COLO668 (cell line): ENCODE measurements at regions not wholly inside any gene's neighbourhood (a gene's known extent, or its start where the extent isn't known, plus 50 kb on each side); places are given as distances from the start of the nearest gene placed in this dataset.

Experiments used
- DNase-seq: peaks from one replicate; lab custom pipeline; 2025; ENCODE audit not compliant: unreplicated experiment; lab: John Stamatoyannopoulos, UW

DNA sequence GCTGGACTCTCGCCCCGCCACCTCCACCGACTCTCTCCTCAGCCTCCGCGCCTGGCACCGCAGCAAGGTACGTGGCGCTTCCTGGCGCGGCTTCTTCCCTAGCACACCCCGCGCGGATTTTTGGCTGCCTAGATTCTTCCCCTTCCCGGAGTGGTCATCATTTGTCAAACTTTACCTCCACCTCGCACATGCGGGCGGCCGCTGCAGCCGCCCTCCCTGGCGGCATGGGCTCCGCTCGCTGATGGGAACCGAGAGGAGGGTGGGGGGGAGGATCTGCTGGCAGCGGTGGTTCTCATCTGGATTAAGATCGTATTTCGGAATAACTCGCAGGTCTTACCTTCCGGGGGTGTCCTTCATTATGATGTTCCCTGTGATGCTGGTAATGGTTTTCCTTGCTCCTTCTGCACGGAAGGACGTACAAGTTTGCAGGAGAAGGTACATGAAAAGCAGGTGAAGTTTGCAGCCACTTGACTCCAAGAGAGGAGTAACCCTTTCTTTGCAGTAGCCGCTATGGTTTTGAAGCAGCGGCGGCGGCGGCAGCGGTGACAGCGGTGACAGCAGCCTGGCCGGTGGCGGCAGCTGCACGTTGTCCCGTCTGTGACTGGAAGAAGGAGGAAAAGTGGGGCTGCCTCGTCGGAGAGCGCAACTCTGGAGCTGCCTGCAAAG is 2183.9 kb upstream of the TENM3 start:
- DNase-seq: peak; percentile 50

DNA sequence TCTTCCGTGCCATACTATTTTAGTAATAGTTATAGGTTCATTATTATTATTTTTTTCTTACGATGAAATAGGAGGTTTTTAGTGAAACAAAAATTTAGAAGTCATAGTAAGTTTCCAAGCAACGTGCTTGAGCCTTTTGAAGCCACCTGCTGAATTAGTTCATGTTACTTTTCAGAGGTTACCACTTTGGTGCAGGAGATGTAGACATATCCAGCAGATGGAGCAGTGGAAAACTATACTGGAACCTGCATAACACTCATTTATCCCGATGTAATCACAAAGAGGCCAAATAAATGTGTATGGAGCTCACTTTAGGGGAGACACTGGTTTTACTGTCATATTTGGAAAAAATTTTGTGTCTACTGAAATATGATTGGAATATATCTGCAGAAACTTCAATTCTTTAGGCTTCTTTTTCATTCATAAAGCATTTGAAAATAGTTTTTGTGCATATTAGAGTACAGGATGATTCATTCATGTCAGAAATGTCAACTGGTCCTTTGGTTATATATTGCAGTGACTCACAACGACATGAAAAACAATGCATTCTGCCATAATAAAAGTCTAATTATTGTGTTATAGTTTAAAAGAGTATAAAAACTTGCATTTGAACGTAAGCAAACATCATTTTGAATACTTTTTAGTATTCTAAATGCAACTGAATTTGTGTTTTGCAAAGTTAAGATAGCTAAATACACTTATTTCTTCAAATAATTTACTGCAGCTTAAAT is 2182.9 kb upstream of the TENM3 start:
- DNase-seq: no peak

DNA sequence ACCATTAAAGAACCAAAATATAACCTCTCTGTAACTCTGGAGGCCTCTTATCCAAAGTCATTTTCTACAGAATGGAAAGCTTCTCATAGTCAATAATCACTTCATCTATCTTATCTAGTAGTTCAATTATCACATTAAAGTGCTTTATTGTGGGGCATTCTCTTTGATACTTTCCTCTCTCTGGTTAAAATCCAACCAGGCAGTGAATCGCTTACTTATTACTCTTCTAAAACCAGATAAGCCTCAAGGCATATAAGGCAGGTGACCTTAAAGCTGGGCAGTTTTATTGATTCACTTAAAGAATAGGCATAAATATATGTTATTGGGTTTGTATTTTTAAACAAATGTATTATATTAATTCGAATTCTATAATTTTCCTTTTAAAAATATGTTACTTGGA is 2162.1 kb upstream of the TENM3 start:
- DNase-seq: no peak

DNA sequence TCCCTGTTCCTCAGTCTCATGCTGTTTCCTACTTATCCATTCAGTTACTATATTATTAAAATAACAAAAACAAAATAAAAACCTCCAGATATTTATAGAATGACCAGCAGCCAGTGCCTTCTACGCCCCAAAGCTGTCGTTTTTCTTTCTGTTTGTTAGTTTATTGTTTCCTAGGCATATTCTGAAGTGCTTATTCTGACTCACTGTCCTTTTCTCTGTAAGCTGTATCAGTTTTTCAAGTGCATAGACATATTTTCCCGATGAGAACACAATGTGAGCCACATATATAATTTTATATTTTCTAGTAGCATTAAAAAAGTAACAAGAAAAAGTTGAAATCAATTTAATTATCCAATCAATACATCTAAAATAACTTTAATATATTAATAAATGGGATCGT is 2158.6 kb upstream of the TENM3 start:
- DNase-seq: no peak

DNA sequence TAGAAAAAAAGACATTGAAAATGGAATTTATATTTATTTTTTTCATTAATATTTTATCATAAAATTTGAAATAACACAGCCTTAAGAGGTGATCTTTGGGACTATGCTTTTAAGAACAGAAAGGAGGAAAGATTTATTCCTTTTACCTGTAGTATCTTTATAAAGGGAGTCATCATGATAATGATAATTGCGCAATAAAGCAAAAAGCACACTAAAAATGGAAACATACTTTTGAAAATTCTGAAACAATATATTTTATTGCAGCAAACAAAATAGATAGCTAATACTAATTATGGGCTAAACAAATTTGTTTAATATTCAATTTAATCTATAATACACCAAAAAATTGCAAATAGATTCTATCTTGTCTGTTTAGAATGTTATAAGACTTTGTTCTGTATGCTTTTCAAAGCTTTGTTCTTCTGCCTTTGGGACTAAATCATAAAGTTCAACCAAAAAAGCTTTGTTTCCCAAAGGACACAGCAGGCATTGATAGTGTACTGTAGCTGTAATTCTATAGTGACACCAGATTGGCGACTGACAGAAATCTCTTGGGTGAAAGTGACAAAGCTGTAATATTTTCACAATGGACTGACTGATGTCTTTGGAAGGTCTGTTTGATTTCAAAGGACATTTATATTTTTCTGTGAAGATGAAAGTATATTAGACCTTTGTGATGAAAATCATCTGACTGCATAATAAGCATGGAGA is 2156.6 kb upstream of the TENM3 start:
- no peak for DNase-seq

DNA sequence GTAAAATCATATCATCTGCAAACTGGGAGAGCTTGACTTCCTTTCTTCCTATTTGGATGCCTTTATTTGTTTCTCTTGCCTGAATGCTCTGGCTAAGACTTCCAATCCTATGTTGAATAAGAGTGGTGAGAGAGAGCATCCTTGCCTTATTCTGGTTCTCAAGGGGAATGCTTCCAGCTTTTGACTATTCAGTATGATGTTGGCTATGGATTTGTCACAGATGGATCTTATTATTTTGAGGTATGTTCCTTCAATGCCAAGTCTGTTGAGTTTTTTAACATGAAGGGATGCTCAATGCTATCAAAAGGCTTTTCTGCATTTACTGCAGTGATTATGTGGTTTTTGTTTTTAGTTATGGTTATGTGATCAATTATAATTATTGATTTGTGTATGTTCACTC is 2144.6 kb upstream of the TENM3 start:
- DNase-seq: no peak

DNA sequence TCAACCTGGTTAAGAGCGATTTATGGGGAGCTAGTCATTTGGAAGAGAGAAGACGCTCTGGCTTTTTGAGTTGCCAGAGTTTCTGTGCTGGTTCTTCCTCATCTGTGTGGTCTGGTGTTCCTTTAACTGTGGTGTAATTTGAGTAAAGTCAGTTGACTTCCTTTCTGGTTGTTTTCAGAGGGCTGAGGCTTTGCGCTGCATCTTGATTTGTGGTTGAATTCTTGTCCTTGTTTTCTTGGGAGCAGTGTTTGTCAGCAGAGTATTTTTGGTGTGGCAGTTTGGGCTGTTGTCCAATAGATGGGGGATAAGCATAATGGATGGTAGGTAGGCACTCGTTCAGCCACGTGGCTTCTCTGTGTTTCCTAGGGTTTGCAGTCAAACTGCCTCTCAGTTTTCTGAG is 2143.2 kb upstream of the TENM3 start:
- DNase-seq: no peak

DNA sequence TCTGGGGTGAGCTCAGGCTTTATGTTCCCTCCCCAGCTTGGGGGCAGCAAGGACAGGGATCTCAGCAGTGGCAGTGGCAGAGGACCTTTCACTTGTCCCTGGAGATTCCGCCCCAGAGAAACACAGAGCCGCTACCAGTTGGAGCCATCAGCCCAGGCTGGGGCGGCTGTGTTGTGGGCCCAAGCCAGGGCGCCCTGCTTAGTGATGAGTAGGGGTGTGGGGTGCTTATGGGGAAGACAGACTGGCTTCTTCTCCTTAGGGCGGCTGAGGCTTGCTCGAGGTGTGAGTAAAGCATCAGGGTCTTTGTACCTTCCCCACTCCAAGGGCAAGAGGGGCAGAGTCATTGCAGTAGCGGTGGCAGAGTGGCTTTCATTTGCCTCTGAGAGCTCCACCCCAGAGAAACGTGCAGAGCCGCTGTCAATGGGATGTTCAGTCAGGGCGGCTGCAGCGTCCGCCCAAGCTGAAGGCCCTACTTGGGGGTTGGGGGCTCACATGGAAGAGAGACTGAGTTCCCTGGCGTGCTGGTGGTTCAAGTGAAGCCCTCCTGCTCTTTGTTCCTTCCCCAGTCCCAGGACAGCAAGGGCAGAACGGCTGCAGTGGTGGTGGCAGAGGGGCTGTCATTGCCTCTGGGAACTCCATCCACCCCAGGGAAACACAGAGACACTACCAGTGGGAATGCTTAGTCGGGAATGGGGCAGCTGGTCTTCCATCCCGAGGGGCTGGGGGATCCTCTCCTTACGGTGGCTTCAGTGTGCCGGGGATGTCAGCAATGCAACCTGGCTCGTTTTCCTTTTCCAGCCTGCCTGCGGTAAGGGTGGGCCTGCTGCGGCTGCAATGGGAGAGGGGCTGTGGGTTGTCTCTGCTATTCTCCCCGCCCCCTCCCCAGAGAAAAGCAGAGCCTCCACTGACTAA is 2142.5 kb upstream of the TENM3 start:
- DNase-seq: no peak

DNA sequence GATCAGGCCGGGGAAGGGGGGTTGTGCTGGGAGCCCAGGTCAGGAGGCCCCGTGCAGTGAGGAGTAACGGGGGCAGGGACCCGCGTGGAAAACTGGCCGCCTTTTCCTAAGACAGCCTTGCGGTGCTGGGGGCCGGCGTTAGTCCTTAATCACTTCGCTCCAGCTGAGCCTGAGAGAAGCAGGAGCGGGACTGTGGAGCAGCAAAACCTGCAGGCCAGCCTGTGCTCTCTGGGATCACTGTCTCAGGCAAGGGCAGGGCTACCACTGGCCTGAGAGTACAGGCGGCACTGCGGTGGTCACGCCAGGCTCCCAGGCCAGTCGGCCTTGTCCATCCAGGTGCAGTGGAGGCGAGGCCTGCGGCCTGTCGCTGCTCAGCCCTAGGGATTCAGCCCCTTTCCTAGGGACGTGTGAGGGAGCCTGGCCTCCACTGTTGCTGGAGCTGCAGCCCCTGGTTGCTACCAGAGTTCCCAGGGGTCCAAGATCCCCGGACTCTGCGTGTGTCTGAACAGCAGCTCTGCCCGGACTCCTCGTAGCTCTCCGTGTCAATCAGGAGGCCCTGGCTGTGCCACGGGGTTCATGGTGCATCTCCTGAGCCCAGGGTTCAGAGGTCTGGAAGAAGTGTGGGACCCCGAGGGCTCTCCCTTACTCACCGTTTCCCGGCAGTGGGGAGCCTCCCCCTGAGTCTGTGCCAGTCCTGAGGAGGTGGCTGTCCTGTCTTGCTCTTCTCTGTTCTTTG is 2141.7 kb upstream of the TENM3 start:
- no peak for DNase-seq

DNA sequence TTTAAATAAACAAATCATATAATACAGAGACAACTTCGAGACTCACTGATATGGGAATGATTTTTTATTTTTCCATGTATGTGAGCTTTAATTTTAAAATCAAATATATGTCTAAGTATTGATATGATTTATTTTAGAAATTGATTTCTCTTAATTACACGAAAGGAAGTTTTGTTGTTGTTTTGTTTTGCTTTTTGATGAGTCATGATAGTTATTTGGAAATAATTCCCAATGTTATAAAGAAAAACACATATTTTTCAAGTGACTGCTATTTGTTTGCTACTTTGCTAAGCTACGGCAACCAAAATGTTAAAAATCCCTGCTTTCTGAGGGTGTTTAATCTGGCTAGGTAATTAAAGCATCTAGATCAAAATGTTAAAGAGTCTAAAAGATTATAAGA is 2139.4 kb upstream of the TENM3 start:
- DNase-seq: no peak

DNA sequence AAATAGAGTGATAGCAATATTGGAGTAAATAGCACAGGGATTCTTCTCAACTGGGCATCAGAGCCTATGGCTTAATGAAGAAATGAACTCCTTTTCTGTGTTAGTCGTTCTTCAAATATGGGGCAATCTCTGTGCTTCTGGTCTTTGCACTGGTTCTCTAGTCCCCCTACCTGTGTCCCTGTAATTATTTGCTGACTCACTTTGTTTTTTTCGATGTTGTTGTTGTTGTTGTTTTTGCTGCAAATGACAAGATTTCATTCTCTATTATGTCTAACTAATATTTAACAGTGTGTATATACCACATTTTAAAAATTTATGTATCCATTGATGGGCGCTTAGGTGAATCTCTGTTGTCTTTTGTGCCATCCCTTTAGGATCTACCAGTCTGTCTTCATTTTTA is 2137.8 kb upstream of the TENM3 start:
- DNase-seq: no peak

DNA sequence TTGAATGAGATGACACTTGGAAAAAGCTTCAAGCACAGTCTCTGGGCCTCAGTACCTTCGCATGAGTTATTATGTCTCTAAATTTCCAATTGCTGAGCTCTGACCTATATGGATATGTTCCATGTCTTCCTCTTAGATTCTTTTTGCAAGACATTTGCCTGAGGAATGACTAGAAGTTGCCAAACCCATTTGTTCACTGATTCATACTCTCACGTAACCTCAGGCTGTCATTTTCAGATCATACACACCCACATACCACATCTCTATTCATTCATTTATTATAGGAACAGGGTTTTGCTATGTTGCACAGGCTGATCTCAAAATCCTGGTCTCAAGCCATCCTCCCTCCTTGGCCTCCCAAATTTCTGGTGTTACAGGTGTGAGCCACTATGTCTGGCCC is 2137.1 kb upstream of the TENM3 start:
- DNase-seq: no peak

DNA sequence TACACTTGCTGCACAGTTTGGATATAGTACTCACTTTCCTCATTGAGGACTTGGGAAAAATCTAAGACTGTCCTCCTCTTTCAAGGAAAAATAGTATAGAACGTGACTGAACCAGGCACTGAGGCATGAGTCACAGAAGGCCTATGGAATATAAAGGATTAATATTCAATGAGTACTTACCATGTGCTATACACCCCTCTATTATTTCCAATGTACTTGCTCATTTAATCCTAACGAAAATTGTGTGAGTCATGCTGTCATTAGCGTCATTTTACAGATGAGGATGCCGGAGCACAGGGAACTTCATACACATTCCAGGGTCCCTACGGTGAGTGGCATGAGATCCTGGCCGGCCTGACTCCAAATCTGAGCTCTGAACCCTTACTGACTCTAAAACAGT is 2136.2 kb upstream of the TENM3 start:
- DNase-seq: no peak

DNA sequence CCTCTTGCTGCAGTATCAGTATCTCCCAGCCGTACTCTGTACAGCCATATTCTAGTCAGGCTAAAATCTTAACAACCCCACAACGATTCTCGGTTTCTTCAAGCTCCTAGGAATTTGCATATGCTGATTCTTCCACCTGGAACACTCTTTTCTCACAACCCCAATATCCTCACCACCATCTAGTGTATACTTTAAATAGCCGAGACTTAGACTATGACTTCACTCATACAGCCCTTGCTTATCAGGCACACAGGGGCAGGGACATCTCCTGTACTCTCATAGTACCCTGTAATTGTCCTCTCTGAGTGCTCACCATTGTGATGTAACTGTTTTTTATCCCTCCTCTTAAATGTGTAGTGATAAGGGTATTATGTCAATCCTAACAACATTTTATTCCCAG is 2126.4 kb upstream of the TENM3 start:
- no peak for DNase-seq

DNA sequence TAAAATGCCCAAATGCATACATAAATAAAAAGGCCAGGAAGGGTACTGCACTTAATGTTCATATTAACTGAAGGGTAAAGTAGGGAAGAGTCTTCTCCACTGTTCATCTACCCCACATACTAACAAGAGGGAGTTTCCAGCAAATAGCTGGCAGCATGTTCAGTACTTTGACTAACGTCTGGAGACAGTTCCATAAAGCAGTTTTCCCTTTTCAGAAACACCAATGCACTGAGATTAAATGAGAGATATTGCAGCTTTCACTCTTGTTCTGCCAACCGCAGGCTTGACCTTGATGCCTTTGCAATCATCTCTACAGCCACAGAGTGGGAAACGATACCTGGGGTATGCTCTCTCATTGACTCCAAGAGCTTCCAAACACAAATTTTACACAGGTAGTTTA is 2123.1 kb upstream of the TENM3 start:
- no peak for DNase-seq

DNA sequence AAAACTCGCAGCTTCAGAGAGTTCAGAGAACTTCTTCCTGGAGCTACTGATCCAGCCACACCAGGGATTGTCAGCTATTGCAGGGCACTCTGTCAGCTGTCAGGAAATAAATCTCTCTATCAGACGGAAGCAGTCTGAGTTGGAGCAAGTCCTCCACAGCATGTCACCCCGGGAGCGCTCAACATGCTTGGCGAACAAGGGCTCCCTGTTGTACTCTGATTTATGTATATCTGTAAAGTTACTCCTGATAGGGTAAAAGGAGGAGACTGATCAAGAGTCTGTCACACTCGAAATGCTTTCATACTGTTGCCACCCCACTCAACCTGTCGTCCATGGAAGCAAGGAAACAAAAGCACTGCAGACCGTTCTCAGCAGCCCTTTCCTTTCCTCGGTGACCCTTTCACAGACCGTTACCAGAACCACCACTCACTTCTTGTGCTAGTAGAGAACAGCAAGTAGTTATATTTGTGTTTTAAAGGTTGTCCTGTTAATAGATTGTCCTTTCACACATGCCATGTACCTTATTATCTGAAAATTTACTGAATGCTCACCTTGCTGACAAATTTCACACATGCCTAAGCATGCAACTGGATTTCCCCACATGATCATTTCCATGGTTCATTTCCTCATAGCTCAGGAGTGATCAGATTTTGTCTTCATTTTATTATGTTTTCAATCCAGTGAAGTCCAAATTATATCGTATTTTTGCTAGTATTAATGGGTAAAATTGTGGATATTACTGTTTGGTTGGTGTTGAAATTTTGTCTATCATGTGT is 2108.9 kb upstream of the TENM3 start:
- no peak for DNase-seq

DNA sequence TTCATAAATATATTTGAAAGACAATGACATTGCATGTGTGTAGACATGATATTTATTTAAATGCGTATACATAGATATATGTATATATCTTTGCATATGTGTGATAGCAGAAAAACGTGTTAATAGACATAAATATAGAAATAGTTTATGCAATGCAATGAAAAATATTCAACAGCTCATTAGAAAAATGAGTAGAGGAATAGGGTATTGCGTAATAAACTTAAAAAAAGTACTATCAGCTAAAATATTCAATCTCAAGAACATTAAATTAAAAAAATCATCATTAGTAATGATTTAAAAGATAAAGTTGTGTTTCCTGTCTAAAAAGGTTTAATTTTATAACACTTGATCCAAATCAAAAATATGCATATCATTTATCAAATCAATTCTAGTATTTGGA is 2101.5 kb upstream of the TENM3 start:
- no peak for DNase-seq

DNA sequence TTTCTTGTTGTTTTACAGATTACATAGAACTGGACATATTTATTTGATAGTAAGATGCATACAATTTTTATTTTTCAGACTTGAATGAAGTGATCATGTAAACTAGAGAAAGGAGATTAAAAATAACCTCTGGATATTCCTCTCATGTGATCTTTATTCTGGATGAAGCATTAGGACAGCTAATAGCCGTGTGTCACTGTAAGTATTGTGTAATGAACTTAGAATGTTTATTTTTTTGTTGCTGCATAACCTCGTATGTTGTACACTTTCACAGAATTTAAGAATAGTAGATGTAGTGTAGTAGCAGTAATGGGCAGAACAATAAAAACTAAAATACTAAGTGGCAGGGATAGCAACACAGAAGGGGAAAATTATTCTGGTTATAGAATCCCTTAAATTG is 2094.5 kb upstream of the TENM3 start:
- no peak for DNase-seq

DNA sequence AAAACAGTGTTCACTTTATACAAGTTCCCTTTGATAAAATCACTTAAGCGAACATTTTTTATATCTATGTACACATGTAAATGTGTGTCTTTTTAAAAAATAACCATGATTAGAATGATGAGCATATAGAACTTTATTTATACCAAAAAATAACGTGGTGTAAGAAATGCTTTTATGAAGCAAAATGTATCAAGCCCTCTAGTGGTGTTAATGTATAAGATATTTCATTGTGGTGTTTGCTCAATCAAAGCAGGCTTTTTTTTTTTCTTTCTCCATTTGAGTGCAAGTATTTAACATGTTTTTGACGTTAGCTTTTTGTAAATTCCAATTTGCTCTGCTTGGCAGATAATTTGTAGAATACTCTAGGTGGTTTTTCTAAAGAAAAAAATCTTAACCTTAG is 2092.4 kb upstream of the TENM3 start:
- DNase-seq: no peak

DNA sequence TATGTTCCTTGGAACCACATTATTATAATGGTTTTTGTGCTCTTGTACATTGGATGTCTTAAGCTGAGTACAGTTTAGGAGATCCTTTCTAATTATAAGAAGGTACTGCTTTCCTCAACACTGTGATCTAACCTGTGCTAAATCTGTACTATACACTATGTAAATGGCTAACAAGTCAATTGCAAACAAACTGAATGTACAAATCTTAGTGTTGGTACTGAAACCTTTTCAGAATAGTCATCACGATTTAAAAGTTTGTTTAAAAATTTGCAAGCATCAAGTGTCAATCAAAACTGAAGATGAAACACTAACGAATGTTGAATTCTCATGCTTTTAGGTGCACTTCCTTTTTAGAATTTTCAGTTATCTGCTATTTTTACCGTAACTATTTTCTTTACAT is 2090.4 kb upstream of the TENM3 start:
- DNase-seq: no peak
